ENCODE measurements at regions not wholly inside any gene's neighbourhood (a gene's known extent, or its start where the extent isn't known, plus 50 kb on each side); places are given as distances from the start of the nearest gene placed in this dataset.

DNA sequence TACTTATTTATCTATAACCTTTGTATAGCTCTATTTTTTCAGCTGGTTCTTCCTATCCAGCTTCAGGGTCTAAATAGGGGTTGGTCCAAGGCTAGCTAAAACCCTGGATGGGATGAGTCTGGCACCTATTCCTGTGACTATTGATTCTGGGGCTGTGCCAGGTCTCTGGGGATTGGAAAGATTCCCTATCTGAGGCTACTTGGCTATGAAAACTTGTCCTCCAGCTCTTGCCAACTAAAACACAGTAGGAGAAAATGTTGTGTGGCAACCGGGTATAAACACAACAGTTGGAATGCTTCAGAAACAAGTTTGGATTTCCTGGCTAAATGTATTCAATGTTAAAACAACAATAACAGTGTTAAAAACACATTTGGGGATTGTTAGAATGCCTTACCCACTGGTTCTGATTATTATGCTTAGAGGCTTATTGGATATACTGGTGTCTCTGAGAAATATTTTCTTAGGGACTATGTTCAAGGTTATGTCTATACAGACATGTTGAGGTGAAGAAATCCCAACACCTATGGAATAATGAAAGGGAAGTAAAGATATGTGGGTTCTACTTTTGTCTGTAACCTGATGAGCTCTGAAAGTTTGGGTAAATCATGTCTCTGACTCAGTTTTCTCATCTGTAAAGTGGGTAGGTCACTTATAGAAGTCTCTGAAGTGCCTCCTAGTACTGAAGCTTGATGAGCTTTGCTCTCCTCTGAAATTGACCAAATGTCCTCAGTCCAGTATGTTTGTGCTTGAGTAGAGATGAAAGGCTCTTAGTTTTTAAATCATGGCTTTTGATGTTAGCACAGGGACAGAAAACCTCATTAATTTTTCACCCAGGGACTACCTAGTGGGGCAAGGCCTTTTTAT, 460.7 kb downstream of the MTX2 start:
- no peak for DNase-seq (ENCODE audit: low read depth in 2 of 2)

DNA sequence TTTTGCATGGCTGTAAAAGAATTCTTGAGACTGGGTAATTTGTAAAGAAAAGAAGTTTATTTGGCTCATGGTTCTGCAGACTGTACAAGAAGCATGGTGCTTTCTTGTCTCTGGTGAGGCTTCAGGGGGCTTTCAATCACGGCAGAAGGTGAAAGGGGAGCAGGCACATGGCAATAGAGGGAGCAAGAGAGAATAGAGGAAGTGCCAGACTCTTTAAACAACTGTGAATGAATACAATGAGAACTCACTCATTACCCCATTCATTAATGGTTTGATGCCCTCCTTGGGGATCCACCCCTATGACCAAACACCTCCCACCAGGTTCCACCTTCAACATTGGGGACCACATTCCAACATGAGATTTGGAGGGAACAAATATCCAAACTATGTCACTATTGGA, 463.5 kb downstream of the MTX2 start:
- no peak for DNase-seq (ENCODE audit: low read depth in 2 of 2)

DNA sequence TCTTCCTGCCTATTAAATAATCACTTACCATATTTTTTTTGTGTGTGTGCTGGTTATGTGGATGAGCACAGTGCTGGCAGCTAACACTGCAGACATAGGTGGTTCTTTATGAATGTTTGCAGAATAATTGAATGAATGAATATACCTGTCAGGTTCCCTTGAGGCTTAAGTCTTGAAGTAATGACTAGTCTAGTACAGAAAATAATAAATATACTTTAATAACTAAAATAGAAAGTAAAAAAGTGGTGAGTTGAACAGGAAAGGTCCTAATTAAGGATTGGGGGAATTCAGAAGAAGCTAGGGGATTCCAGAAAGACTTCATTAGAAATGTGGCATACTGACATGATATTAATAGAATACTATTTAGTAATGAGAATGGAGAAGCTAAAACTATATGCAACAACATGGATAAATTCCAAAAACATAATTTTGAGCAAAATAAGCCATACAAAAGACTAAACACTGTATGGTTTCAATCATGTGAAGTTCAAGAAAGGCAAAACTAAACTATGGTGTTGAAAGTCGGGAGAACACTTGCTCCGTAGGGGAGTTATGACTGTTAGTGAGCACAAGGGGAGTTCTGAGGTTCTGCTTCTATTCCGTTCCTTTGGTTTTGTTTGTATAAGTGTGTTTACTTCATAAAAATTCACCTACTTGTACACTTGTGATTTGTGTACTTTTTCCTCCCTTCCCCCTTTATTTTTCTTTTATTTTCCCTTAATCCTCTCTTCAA, 464.6 kb downstream of the MTX2 start:
- DNase-seq (ENCODE audit: low read depth in 2 of 2), result no peak

DNA sequence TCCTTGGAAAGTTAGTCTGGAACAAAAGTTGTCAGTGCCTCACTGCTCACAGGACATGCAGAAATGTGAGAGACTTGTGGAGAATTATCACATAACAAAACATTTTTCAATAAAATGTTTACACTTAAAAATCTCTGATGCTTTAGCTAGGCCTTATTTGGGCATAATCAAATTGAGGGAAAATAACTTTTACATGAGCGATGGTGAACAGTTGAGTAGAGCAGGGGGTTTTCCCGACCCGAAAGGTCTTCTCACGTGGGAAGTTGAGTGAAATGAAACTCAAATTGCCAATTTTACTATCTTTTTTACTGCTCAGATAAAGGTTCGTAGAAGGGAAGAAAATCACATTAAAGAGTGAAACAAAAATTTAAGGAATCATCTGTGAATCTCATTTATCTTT, 465.6 kb downstream of the MTX2 start:
- DNase-seq (ENCODE audit: low read depth in 2 of 2), result no peak

DNA sequence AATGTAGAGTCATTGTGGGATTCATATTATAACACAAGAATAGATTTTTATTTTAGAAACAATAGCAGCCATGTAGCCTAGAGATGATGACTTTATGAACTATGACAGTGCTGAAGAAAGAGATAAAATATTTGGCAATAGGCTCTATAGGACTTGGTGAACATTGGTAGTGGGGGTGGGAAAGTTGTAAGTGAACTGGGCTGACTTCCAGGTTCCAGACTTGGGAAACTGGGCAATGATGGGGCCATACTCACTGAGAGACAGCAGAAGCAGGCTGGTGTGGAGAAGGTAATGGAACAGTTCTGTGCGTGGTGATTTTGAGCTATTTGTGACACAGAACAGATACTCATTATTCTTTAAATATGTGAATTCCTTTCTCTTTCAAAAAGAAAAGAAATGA, 470.3 kb upstream of the HNRNPA3 start:
- no peak for DNase-seq (ENCODE audit: low read depth in 2 of 2)

DNA sequence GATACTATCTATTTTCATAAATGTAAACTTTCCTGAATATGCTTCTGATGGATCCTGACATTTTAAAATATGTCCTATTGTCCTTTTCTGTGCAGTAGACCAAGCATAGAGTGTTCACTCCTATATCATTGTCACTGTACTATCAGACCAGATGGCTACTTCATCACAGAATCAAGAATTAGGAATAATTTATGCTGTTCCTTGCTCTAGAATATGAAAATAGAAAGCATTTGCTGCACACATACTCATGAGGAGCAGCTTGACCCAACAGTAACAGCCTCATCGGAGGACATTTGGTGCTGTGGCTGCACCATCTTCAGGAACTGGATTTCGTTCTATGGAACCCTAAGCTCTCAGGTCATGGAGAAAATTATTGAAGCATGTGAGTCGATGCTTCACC, 468.9 kb upstream of the HNRNPA3 start:
- no peak for DNase-seq (ENCODE audit: low read depth in 2 of 2)

DNA sequence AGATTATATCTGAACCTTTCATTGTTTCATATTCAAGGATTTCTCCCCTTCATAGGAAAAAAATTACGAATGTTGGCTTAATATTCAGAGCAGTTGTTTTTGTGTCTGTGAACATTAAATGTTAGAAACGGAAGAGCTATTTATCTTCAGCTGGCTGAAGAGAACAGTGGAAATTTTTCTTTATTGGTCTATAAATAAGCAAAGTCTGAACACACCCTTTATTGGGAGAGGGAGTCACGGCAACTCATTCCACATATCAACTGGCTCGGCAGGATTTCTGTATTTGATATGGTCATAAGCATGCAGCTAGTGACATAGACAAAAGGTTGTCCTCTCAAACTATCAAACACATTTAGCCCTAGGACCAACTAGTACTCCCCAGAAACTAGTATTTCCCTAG, 468.4 kb upstream of the HNRNPA3 start:
- DNase-seq (ENCODE audit: low read depth in 2 of 2), result no peak

DNA sequence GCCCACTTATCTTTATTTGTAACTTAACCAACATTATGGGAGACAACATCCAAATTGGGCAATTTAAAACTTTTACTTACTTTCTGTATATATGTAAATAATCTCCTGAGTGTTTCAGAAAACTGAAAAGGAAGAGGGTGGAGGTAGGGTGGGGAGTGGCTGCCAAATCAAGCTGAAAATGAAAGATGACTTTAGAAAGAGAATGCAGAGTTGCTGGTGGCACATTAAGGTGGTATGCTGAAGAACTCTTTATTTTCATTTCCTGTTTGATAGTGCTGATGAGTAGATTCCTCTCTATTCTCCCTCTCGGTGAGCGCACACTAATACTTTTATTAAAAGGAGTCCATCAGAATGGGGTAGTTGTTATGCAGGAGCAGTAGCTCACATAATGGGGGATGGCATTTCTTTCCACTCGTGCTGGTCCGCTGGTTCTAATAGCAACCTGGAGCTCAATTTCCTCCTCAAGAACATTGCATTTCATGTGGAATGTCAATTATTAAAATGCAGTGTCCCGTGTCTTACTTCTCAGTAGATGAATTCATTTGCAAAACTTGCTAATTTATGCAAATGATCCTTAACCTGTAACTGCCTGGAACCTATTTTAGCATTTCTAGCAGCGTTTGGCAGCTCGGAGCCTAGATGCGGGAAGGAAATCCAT, 466.9 kb upstream of the HNRNPA3 start:
- DNase-seq (ENCODE audit: low read depth in 2 of 2), result no peak

DNA sequence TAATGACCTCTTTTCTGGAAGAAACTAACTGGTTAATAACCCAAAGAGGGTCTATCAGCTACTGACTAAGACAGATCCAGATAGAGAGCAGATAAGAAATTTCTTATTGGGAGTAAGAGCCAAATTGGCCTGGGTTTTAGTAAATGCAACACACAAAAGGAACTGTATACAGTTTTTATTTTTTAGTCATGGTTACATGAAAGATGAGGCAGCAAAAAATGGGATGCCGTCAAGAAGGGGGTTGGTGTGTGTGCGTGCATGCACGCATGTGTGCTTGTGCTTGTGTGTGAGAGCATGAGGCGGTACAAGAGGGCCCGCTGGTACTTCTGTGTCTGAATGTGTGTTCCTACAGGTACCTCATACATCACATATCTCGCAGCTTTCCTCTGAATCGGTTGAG, 466.2 kb upstream of the HNRNPA3 start:
- no peak for DNase-seq (ENCODE audit: low read depth in 2 of 2)

DNA sequence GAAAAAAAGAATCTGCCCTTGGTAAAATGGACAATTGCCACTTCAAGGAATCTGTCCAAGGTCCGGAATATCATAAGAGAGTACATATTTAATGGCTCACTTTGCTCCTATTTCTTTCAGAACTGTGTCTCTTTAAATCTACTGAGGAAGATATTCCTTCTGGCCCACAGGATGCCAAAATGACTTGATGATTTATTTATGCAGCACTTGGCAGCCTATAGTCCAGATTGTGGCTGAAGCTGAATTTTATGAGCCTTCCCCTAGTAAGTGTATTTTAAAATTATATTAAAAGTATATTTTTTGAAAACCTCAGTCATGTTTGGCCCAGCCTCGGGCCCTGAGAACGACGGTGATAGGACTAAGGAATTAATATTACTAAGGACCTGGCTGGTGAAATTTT, 465.1 kb upstream of the HNRNPA3 start:
- no peak for DNase-seq (ENCODE audit: low read depth in 2 of 2)

DNA sequence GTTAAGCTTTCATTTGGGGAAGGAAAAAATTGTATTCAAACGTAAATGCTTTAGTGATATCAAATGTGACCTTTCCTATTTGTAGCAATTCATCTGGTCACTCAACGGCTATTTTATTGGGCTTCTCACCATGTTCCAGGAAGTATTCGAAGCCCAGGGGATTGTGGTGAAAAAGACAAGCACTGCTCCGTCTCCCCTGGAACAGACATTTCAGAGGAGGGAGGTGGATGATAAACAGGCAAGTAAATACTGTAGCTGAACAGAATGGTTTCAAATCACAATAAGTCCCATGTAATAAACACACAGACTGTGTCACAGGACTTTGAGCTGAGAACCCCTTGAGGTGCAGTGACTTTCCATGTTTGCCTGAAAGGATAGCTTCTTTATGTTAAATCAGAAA, 464.7 kb upstream of the HNRNPA3 start:
- DNase-seq (ENCODE audit: low read depth in 2 of 2), result no peak

DNA sequence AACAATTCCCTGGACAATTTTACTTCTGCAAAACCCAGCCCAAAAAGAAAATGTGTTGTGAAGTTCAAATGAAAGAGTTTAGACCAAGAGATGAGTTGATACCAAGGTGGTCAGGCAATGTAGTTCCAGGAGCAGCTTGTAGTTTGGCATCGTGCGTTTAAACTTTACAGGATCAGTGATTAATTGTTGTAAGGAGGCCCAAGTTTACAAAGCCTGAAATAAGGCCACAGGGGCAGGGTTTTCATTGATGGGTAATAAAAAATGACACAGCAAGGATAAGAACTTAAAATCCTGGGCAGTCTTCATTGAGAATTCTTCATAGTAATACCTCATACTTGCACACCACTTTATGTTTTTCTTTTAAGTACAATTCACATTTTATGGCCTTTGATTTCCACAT, 463.9 kb upstream of the HNRNPA3 start:
- no peak for DNase-seq (ENCODE audit: low read depth in 2 of 2)

DNA sequence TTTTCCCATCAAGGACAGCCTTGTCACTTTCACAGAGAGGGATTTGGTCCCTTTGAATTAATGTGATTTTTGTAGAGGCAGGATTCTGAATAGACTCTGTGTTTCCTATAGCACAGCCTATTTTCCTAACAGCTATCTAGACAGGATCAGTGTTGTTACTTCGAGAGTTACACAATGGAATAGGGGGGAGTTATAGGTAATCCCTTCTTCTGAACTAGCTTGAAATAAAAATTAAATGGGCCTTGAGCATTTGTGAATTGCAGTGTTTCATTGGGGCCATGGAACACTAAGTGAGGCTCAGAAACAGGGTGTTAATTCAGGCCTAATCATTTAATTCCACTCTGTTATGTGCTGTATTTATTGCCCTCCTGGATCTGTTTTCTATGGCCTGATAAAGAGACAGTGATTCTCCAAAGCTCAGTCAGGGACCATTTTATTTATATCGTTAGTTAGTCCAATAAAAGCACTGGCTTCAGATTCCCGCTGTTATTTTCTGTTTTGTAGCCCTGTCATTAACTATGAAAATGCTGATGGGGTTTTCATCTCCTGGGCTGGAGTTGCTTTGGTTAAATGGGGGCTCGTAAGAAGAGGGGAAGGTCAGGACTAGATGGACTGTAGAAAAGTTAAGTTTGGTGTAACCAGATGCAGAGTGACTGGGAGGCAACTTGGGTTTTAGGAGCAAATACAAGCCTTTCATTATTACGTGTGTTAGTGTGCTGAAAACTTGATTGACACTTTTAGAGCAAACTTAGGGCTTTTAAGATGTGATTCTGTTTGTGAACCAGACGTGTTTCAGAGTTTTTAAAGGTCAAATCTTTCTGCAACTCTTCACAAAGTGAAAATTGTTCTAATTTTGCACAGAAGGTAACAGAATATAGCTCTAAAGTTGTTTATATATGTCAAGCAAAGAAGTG, 461.0 kb upstream of the HNRNPA3 start:
- no peak for DNase-seq (ENCODE audit: low read depth in 2 of 2)

DNA sequence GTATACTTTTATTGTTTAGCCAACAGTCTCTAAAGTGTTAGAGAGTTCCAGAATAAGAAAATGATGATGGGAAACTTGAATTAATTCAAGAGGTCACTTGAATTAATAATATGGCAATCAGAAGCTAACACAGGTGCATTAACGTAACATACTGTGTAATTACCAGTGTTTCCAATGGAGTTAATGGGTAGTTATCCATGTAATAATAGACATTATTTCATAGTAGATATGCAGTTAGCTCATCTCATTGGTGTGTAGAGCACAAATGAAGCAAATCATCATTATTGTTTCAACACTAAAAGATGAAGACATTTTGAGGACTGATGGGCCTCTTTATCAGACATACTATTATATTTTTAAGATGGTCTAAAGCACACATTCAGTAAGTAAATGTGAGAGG, 460.3 kb upstream of the HNRNPA3 start:
- DNase-seq (ENCODE audit: low read depth in 2 of 2), result no peak

DNA sequence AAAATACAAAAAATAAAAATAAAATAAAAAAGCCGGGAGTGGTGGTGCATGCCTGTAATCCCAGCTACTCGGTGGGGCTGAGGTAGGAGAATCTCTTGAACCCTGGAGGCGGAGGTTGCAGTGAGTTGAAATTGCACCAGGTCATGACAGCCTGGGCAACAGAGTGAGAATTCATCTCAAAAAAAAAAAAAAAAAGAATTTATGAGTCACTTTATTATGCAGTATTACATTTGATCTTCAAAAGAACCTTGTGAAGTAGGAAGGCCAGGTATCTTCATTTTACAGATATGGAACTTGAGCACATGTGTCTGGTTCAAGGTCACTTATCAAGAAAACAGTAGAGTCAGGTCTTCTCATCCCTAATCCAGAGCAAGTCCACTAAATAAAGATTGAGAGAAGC, 459.4 kb upstream of the HNRNPA3 start:
- DNase-seq (ENCODE audit: low read depth in 2 of 2), result no peak

DNA sequence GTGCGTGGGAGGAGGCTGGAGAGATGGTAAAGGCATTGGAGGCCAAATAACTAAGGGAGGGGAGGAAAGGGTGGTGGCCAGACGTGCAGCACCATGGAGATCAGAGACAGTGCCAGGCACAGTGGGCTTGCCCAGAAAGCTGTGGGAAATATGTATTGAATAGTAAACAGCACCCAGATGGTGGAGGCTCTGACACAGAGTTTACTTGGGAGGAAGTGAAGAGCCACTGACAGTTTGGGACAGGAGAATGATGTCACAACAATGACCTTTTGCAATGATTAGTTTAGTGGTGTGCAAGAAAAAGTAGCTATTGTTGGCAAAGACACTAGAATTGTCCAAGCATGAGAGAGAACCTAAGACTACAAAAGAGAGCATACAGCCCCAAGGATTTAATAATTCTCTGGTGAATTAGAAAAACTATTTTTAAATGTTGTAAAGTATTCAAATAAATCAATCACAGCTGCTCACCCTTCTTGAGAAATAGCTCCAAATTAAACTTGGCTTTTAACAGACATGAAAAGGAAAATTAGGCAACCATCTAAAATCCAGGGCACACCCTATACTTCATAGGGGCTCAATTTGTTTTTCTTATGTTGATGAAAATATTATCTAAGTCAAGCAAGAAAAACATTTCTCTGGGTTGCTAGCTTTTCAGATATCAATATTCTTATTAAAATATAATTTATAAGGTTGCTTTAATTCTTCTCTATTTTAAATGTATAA, 458.7 kb upstream of the HNRNPA3 start:
- DNase-seq (ENCODE audit: low read depth in 2 of 2), result no peak

DNA sequence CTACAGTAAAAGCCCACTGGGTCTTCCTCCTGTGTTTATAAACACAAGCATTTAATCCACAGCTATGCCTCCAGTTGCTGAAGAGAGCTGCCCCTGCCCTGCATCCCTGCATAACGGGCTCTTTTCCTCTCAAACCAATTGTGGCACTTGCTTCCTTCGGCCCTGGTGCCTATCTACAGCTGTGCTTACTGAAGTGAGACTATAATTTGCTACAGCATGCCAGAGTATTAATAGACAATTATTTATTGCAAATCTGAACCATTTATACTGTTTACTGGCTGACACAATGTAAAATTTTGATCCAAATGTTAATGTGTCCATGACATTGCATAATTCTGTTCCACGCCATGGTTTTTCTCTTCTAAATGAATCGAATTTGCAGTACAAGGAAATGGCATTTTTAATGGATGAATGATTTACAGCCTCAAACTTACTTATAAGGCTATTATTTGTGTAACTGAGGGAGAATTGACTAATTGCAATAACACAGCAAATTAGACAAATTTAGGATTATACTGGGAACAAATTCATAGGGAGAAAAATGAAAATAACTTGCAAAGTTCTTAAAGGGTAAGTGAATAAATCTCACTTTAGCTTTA, 457.0 kb upstream of the HNRNPA3 start:
- DNase-seq (ENCODE audit: low read depth in 2 of 2), result no peak

DNA sequence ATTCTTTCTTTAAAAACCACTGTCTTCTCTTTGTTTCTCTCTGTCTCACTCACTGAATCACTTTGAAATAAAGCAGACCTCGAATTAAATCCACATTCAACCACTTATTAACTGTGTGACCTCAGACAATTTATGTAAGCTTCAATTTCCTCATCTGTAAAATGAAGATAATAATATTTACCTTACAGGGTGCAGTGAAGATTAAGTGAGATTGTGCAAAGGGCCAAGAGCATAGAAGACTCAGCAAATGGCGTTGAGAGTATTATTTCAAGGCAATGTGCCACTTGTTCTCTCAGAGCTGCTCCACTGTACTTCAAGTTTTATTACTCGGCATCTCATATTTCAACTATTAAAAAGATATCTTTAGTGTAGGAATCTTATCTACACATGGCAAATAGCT, 454.2 kb upstream of the HNRNPA3 start:
- DNase-seq (ENCODE audit: low read depth in 2 of 2), result no peak

DNA sequence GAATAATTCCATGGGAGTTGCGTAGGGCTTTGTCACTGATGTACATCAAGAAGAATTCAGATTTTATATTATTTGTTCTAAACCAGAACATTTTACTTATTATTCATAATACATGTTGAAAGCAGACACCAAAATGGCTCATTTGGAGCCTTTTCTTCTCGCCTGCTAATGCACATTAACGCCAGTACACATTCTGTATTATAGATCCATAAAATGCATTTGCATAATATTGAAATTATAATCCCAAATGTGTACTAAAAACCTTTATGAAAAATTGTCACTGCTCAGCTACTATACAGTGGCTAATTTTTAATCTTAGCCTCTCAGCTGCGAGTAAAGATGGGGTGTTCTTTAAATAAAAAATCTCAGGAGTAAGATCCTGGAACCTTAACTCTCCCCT, 452.2 kb upstream of the HNRNPA3 start:
- no peak for DNase-seq (ENCODE audit: low read depth in 2 of 2)

DNA sequence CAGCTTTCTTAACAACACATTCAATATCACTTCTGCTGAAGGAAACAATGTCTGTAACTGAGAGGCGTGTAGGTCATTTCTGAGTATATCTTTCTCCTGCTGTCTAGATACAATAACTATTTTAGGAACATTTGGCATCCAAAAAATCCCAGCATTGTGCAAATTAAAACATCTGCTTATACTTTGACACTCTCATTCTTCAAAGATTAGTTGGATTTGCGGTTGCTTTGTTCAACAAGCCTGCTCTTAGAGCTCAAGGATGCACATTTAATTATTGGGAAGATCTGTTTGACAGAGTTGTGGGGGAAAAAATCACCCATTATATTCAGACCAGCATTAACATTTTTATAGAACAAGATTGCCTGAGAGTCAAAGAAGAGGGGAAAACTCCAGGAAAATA, 449.5 kb upstream of the HNRNPA3 start:
- DNase-seq (ENCODE audit: low read depth in 2 of 2), result no peak
